ENCODE measurements at regions not wholly inside any gene's neighbourhood (a gene's known extent, or its start where the extent isn't known, plus 50 kb on each side); places are given as distances from the start of the nearest gene placed in this dataset.

DNA sequence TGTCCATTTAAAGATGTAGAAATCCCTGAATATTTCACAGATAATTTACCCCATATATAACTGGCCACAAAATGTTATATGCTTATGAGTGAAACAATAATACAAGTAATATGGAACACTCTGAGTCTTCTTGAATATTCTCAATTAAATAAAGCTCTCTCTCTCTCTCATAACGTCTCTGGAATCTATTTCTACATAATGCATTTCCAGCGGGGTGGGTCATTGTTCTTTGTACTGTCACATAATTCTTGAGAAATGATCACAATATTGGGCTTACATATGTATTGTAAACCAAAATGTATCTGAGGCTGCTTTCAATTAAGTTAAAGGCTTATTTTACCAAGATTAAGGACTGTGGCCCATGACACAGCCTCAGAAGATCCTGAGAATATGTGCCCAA, 596.3 kb downstream of the FAT4 start:
- TF ChIP-seq ATF1 (CRISPR knock-in tag; IDR thresholded peaks at IDR 0.05): no peak
- TF ChIP-seq, protein P1, sequence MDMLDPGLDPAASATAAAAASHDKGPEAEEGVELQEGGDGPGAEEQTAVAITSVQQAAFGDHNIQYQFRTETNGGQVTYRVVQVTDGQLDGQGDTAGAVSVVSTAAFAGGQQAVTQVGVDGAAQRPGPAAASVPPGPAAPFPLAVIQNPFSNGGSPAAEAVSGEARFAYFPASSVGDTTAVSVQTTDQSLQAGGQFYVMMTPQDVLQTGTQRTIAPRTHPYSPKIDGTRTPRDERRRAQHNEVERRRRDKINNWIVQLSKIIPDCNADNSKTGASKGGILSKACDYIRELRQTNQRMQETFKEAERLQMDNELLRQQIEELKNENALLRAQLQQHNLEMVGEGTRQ (CRISPR knock-in tag; IDR thresholded peaks at IDR 0.05): no peak
- TF ChIP-seq, protein P2, sequence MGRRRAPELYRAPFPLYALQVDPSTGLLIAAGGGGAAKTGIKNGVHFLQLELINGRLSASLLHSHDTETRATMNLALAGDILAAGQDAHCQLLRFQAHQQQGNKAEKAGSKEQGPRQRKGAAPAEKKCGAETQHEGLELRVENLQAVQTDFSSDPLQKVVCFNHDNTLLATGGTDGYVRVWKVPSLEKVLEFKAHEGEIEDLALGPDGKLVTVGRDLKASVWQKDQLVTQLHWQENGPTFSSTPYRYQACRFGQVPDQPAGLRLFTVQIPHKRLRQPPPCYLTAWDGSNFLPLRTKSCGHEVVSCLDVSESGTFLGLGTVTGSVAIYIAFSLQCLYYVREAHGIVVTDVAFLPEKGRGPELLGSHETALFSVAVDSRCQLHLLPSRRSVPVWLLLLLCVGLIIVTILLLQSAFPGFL (CRISPR knock-in tag; IDR thresholded peaks at IDR 0.05; ENCODE audit: borderline replicate concordance): no peak
- TF ChIP-seq NR1H2 (CRISPR knock-in tag; IDR thresholded peaks at IDR 0.05): no peak
- no peak for TF ChIP-seq HMGA2 (CRISPR knock-in tag; IDR thresholded peaks at IDR 0.05)
- TF ChIP-seq, protein P3, sequence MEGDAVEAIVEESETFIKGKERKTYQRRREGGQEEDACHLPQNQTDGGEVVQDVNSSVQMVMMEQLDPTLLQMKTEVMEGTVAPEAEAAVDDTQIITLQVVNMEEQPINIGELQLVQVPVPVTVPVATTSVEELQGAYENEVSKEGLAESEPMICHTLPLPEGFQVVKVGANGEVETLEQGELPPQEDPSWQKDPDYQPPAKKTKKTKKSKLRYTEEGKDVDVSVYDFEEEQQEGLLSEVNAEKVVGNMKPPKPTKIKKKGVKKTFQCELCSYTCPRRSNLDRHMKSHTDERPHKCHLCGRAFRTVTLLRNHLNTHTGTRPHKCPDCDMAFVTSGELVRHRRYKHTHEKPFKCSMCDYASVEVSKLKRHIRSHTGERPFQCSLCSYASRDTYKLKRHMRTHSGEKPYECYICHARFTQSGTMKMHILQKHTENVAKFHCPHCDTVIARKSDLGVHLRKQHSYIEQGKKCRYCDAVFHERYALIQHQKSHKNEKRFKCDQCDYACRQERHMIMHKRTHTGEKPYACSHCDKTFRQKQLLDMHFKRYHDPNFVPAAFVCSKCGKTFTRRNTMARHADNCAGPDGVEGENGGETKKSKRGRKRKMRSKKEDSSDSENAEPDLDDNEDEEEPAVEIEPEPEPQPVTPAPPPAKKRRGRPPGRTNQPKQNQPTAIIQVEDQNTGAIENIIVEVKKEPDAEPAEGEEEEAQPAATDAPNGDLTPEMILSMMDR (IDR thresholded peaks at IDR 0.05): no peak
